ENCODE measurements at regions not wholly inside any gene's neighbourhood (a gene's known extent, or its start where the extent isn't known, plus 50 kb on each side); places are given as distances from the start of the nearest gene placed in this dataset.

DNA sequence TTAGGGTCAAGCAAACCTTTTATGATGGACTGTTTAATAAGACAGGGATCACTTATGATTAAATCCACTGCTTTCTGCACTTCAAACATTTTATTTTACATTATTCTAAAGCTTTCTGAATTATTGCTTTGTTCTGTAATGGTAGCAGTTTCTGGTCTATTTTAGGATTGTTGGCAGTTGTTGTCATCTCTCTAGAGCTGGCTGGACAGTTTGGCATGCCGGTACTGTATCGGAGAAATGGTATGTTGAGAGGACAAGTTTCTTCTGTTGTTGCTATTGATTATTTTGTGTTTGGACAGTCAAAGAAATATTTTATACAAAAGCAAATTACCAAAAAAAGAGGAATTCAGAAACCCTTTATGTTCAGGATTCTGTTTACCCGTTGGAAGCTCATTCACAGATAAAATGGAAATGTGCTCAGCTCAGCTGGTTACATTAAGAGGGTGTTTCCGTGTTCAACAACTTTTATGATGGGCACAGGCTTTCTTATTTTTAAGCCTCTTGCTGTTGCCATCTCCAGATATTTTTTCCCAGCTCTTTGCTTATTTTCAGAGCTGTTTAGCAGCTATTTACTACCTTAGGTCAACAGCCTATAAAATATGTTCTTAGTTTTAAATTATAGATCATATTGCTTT, 214.6 kb upstream of the IGFBP7 start (continued):
- TF ChIP-seq, protein P1, sequence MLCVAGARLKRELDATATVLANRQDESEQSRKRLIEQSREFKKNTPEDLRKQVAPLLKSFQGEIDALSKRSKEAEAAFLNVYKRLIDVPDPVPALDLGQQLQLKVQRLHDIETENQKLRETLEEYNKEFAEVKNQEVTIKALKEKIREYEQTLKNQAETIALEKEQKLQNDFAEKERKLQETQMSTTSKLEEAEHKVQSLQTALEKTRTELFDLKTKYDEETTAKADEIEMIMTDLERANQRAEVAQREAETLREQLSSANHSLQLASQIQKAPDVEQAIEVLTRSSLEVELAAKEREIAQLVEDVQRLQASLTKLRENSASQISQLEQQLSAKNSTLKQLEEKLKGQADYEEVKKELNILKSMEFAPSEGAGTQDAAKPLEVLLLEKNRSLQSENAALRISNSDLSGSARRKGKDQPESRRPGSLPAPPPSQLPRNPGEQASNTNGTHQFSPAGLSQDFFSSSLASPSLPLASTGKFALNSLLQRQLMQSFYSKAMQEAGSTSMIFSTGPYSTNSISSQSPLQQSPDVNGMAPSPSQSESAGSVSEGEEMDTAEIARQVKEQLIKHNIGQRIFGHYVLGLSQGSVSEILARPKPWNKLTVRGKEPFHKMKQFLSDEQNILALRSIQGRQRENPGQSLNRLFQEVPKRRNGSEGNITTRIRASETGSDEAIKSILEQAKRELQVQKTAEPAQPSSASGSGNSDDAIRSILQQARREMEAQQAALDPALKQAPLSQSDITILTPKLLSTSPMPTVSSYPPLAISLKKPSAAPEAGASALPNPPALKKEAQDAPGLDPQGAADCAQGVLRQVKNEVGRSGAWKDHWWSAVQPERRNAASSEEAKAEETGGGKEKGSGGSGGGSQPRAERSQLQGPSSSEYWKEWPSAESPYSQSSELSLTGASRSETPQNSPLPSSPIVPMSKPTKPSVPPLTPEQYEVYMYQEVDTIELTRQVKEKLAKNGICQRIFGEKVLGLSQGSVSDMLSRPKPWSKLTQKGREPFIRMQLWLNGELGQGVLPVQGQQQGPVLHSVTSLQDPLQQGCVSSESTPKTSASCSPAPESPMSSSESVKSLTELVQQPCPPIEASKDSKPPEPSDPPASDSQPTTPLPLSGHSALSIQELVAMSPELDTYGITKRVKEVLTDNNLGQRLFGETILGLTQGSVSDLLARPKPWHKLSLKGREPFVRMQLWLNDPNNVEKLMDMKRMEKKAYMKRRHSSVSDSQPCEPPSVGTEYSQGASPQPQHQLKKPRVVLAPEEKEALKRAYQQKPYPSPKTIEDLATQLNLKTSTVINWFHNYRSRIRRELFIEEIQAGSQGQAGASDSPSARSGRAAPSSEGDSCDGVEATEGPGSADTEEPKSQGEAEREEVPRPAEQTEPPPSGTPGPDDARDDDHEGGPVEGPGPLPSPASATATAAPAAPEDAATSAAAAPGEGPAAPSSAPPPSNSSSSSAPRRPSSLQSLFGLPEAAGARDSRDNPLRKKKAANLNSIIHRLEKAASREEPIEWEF (IDR thresholded peaks at IDR 0.05; ENCODE audit: insufficient replicate concordance, low read depth, low read length), result no peak

DNA sequence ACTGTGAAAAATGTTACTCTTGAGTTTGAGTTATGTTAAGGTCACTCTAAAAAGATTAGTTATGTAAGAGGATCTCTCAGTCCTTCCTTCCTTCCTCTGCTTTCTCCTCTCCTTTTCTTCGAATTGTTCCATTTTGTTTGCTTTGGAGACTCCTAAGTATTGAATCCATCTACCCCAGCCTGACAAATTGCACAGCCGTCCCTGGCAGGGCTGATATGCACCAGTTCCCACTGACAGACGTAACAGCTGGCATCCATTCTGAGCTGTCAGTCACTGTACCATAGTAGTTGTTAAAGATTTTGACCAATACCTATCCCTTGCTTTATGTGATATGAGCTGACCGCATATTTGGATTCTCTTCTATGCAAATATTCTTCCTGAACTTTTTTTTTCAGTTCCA, 210.7 kb upstream of the IGFBP7 start:
- no peak overlapping the region for H3K27ac ChIP-seq (ENCODE audit: control insufficient read depth, insufficient read depth)
- POLR2A ChIA-PET, result no interaction called here
- H3K4me2 ChIP-seq (ENCODE audit: control insufficient read depth, insufficient read depth), result no peak overlapping the region
- BruUV-seq (replicated peaks), result no TSS peak
- no peaks in the 10 kb centered on the region for H3K9me3 ChIP-seq (replicated peaks; ENCODE audit: control insufficient read depth, insufficient read depth, low read length)
- no peaks in the 10 kb centered on the region for H3K27me3 ChIP-seq (replicated peaks in 1 of 2; ENCODE audit: control insufficient read depth in 2 of 2, insufficient read depth in 2 of 2, low read length in 1 of 2)
- no peak overlapping the region for H2AFZ ChIP-seq (ENCODE audit: control insufficient read depth, low read depth, low read length)
- CTCF ChIA-PET, result no interaction called here
- H4K20me1 ChIP-seq (ENCODE audit: control insufficient read depth, insufficient read depth), result no peaks in the 10 kb centered on the region
- SMC1A ChIA-PET (ENCODE audit: uncharacterized antibody, unreplicated experiment), result no interaction called here
- WGBS (ENCODE audit: insufficient coverage, insufficient replicate concordance, low lambda C conversion rate, missing lambda C conversion rate), result 0% methylated on average over 4 of the region's 4 CpGs
- intact Hi-C loops (cut with micrococcal nuclease; ENCODE audit: unreplicated experiment) (no loop called here), in situ Hi-C loops (cut with MboI) (no loop called here)
- FAIRE-seq (no peak), DNase-seq (ENCODE audit: low read depth, low spot score) (no peak), ATAC-seq (no peak)
- no peak overlapping the region for H3K9ac ChIP-seq (ENCODE audit: control insufficient read depth, insufficient read depth, low read length)
- H3K79me2 ChIP-seq (ENCODE audit: control insufficient read depth, insufficient read depth, low read length), result no peaks in the 10 kb centered on the region
- TF ChIP-seq BCL11A (IDR thresholded peaks at IDR 0.05; ENCODE audit: low read depth, low read length), result no peak
- TF ChIP-seq, protein P2, sequence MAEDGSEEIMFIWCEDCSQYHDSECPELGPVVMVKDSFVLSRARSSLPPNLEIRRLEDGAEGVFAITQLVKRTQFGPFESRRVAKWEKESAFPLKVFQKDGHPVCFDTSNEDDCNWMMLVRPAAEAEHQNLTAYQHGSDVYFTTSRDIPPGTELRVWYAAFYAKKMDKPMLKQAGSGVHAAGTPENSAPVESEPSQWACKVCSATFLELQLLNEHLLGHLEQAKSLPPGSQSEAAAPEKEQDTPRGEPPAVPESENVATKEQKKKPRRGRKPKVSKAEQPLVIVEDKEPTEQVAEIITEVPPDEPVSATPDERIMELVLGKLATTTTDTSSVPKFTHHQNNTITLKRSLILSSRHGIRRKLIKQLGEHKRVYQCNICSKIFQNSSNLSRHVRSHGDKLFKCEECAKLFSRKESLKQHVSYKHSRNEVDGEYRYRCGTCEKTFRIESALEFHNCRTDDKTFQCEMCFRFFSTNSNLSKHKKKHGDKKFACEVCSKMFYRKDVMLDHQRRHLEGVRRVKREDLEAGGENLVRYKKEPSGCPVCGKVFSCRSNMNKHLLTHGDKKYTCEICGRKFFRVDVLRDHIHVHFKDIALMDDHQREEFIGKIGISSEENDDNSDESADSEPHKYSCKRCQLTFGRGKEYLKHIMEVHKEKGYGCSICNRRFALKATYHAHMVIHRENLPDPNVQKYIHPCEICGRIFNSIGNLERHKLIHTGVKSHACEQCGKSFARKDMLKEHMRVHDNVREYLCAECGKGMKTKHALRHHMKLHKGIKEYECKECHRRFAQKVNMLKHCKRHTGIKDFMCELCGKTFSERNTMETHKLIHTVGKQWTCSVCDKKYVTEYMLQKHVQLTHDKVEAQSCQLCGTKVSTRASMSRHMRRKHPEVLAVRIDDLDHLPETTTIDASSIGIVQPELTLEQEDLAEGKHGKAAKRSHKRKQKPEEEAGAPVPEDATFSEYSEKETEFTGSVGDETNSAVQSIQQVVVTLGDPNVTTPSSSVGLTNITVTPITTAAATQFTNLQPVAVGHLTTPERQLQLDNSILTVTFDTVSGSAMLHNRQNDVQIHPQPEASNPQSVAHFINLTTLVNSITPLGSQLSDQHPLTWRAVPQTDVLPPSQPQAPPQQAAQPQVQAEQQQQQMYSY (CRISPR knock-in tag; IDR thresholded peaks at IDR 0.05), result no peak
- RAD21 ChIA-PET (ENCODE audit: unreplicated experiment), result no interaction called here
- no peaks in the 10 kb centered on the region for H3K36me3 ChIP-seq (ENCODE audit: control insufficient read depth in 2 of 2, insufficient read depth in 2 of 2, low read length in 1 of 2)
- H3K4me1 ChIP-seq (ENCODE audit: control insufficient read depth, insufficient read depth, low read length), result no peaks in the 10 kb centered on the region
- no peak overlapping the region for H3K4me3 ChIP-seq

All from GM12878 (cell line).